ENCODE measurements at regions not wholly inside any gene's neighbourhood (a gene's known extent, or its start where the extent isn't known, plus 50 kb on each side); places are given as distances from the start of the nearest gene placed in this dataset.

GRCh38 chr4:81274460-81274859, 59.4 kb upstream of the PRKG2 start:
- TF ChIP-seq CTCF (IDR thresholded peaks at IDR 0.05; ENCODE audit: poor library complexity, severe bottlenecking): no peak
- TF ChIP-seq EP300 (conservative IDR thresholded peaks at IDR 0.05; ENCODE audit: poor library complexity, severe bottlenecking): no peak
- TF ChIP-seq EZH2 (IDR thresholded peaks at IDR 0.05; ENCODE audit: borderline replicate concordance, insufficient read depth, low read length, poor library complexity, severe bottlenecking): no peak
- no peak for TF ChIP-seq POLR2AphosphoS5 (IDR thresholded peaks at IDR 0.05)
- TF ChIP-seq REST (IDR thresholded peaks at IDR 0.05; ENCODE audit: borderline replicate concordance): no peak
- no peak for TF ChIP-seq TAF1 (IDR thresholded peaks at IDR 0.05; ENCODE audit: low read depth)
- TF ChIP-seq MXI1 (conservative IDR thresholded peaks at IDR 0.05; ENCODE audit: poor library complexity, severe bottlenecking): no peak

All from neural cell (in vitro differentiated cells).